Endothelial cell of umbilical vein (primary cell): ENCODE measurements at regions not wholly inside any gene's neighbourhood (a gene's known extent, or its start where the extent isn't known, plus 50 kb on each side); places are given as distances from the start of the nearest gene placed in this dataset.
"Not testable (repeated sequence)": the region's sequence is repeated elsewhere in the genome, so short reads cannot be mapped to it uniquely, and the experiment has no call there.

Experiments
- BruUV-seq: library from RNA; stranded (reverse); fragments of 400-500 nt; replicated peaks from 2 replicates; lab custom pipeline; 2021; lab: Mats Ljungman, UMichigan
- CTCF ChIA-PET: fragments of 300-600, 350-600 bp; sonication (Branson Sonifier 250); formaldehyde crosslinking; loops from one replicate; lab custom pipeline; 2021; ENCODE audit warnings: antibody characterized with exemption, inconsistent platforms; lab: Charles Lee
- POLR2A ChIA-PET: fragments of 300-600, 350-600 bp; sonication (Branson Sonifier 250); formaldehyde crosslinking; loops from one replicate; lab custom pipeline; 2021; ENCODE audit warnings: antibody characterized with exemption, inconsistent platforms; lab: Charles Lee
- DNase-seq: peaks from one replicate; pipeline ENCODE4 v3.0.0-alpha.2; 2011; ENCODE audit warnings: low read depth, low spot score
- FAIRE-seq: peaks from 2 replicates; lab custom pipeline; 2011; peaks lifted over from hg19 to GRCh38; lab: Jason Lieb, UNC
- H2AFZ ChIP-seq: 2 replicates; pipeline ENCODE4 v1.6.0; 2012; ENCODE audit warnings: low read depth, low read length, control low read depth, inconsistent platforms
- H3K27ac ChIP-seq: 2 replicates; pipeline ENCODE4 v1.5.1; 2011; ENCODE audit warnings: low read depth, mild to moderate bottlenecking, control low read depth, low read length, moderate library complexity; ENCODE audit not compliant: insufficient read depth
- H3K27me3 ChIP-seq, 2 experiments: 2 replicates each; pipeline versions ENCODE4 v1.6.0 to v1.6.1; 2011; ENCODE audit warnings: low read length in 2 of 2, mixed read lengths in 1 of 2; ENCODE audit not compliant: control insufficient read depth in 2 of 2, insufficient read depth in 2 of 2
- H3K36me3 ChIP-seq, 2 experiments: 2 replicates in 1 of 2; 3 replicates in 1 of 2; pipeline ENCODE4 v1.5.1; 2011; ENCODE audit warnings: low read length in 2 of 2, mild to moderate bottlenecking in 1 of 2, moderate library complexity in 1 of 2; ENCODE audit not compliant: control insufficient read depth in 2 of 2, insufficient read depth in 2 of 2; ENCODE audit errors: extremely low read depth in 1 of 2
- H3K4me1 ChIP-seq: 3 replicates; pipeline ENCODE4 v1.5.1; 2011; ENCODE audit warnings: mild to moderate bottlenecking, low read length; ENCODE audit not compliant: control insufficient read depth, insufficient read depth; ENCODE audit errors: extremely low read depth
- H3K4me2 ChIP-seq: 2 replicates; pipeline ENCODE4 v1.6.1; 2011; ENCODE audit warnings: low read length, control low read depth, mixed read lengths; ENCODE audit not compliant: insufficient read depth
- H3K4me3 ChIP-seq, 3 experiments: fragments of 200-600 bp in 1 of 3; sonication (generic), shearing (Covaris generic) in 1 of 3; replicated peaks in 1 of 3; 2 replicates each; pipeline ENCODE4 v1.5.1; 2011 to 2016; ENCODE audit warnings: control low read depth in 3 of 3, low read length in 3 of 3, mild to moderate bottlenecking in 2 of 3, inconsistent platforms in 1 of 3, low read depth in 1 of 3, moderate library complexity in 1 of 3; ENCODE audit not compliant: insufficient read depth in 1 of 3
- H3K79me2 ChIP-seq: 2 replicates; pipeline ENCODE4 v1.6.0; 2012; ENCODE audit warnings: low read length, inconsistent platforms; ENCODE audit not compliant: control insufficient read depth, insufficient read depth
- H3K9ac ChIP-seq: replicated peaks from 2 replicates; pipeline ENCODE3; 2011; ENCODE audit warnings: low read length, control low read depth; ENCODE audit not compliant: insufficient read depth; ENCODE audit errors: extremely low read depth
- H3K9me1 ChIP-seq: replicated peaks from 3 replicates; pipeline ENCODE4 v1.6.0; 2011; ENCODE audit warnings: mild to moderate bottlenecking, low read length; ENCODE audit not compliant: control insufficient read depth, insufficient read depth; ENCODE audit errors: extremely low read depth
- H3K9me3 ChIP-seq: replicated peaks from 2 replicates; pipeline ENCODE4 v1.5.1; 2012; ENCODE audit warnings: low read length, inconsistent platforms; ENCODE audit not compliant: control insufficient read depth, insufficient read depth
- H4K20me1 ChIP-seq: replicated peaks from 2 replicates; pipeline ENCODE3; 2011; ENCODE audit warnings: mild to moderate bottlenecking, low read length; ENCODE audit not compliant: control insufficient read depth, insufficient read depth; ENCODE audit errors: extremely low read depth
- CTCF ChIP-seq, 2 donors: IDR thresholded peaks; 1 replicate in 1 of 2; 2 replicates in 1 of 2; pipeline ENCODE4 v1.5.1; 2011; ENCODE audit warnings: low read length in 2 of 2, mild to moderate bottlenecking in 2 of 2, moderate library complexity in 2 of 2, control low read depth in 1 of 2, inconsistent platforms in 1 of 2, low read depth in 1 of 2; ENCODE audit not compliant: insufficient read depth in 1 of 2; ENCODE audit errors: extremely low read depth in 1 of 2
- EZH2 ChIP-seq: IDR thresholded peaks from 2 replicates; pipeline ENCODE4 v1.6.1; 2012; ENCODE audit warnings: borderline replicate concordance, low read depth, mild to moderate bottlenecking, moderate library complexity, low read length, inconsistent platforms; ENCODE audit not compliant: severe bottlenecking
- FOS ChIP-seq: IDR thresholded peaks from 2 replicates; pipeline ENCODE4 v1.6.1; 2011; ENCODE audit warnings: mild to moderate bottlenecking, low read length, moderate library complexity, borderline replicate concordance; ENCODE audit not compliant: insufficient read depth
- GATA2 ChIP-seq: IDR thresholded peaks from 2 replicates; pipeline ENCODE4 v1.7.0; 2011; ENCODE audit warnings: low read depth, mild to moderate bottlenecking, moderate library complexity, mixed read lengths, low read length; ENCODE audit not compliant: insufficient read length, insufficient read depth
- JUN ChIP-seq: IDR thresholded peaks from 2 replicates; pipeline ENCODE4 v1.6.1; 2011; ENCODE audit warnings: borderline replicate concordance, low read depth; ENCODE audit not compliant: insufficient read length, insufficient read depth
- MAX ChIP-seq: IDR thresholded peaks from 2 replicates; pipeline ENCODE4 v1.6.1; 2011; ENCODE audit not compliant: insufficient read depth, insufficient read length
- MYC ChIP-seq: IDR thresholded peaks from one replicate; pipeline ENCODE4 v1.6.1; 2011; ENCODE audit warnings: mild to moderate bottlenecking, low read depth, low read length
- POLR2A ChIP-seq: IDR thresholded peaks from 2 replicates; pipeline ENCODE4 v1.6.1; 2012; ENCODE audit warnings: low read depth, mild to moderate bottlenecking, control low read depth, low read length
- POLR2AphosphoS5 ChIP-seq: IDR thresholded peaks from 2 replicates; pipeline ENCODE4 v1.6.1; 2012; ENCODE audit warnings: low read depth, mild to moderate bottlenecking, control low read depth, low read length, moderate library complexity; ENCODE audit not compliant: insufficient read depth
- dilution Hi-C: fragments of 300-500 bp; cut with MboI; formaldehyde crosslinking; loops from one replicate; pipeline ENCODE4 v1.15.0; 2019; ENCODE audit warnings: low sequenced_read_pairs; ENCODE audit not compliant: extremely low pct_ligation_motif_present
- intact Hi-C: fragments of 100-400 bp; cut with micrococcal nuclease; formaldehyde crosslinking; loops from one replicate; pipeline ENCODE4 v1.10.0; 2022

GRCh38 chr10:81735167-81735566 is 139.8 kb upstream of the NRG3 start:
- H3K4me1 ChIP-seq, DNase-seq, dilution Hi-C loops, H3K79me2 ChIP-seq, H3K9ac ChIP-seq, FAIRE-seq, H3K36me3 ChIP-seq, CTCF ChIA-PET, H2AFZ ChIP-seq, intact Hi-C loops, H3K4me3 ChIP-seq, POLR2A ChIA-PET, H3K27ac ChIP-seq, BruUV-seq, H3K9me1 ChIP-seq, H3K4me2 ChIP-seq, H3K27me3 ChIP-seq, H3K9me3 ChIP-seq, H4K20me1 ChIP-seq: not testable (repeated sequence)

- POLR2A ChIA-PET: no interaction called here
- no peak for DNase-seq
- intact Hi-C loops: no loop called here
Measured at GRCh38 chr10:81759111-81759510, 115.9 kb upstream of the NRG3 start.

More at GRCh38 chr10:81759111-81759510, 115.9 kb upstream of the NRG3 start:
- no peaks in the 10 kb centered on the region for H3K4me1 ChIP-seq
- H3K79me2 ChIP-seq: no peaks in the 10 kb centered on the region
- H3K27me3 ChIP-seq: no peaks in the 10 kb centered on the region
- dilution Hi-C loops: no loop called here
- TF ChIP-seq POLR2AphosphoS5 (no peak), GATA2 (no peak), MAX (no peak), CTCF (IDR thresholded peaks at IDR 0.05; ENCODE audit: extremely low read depth in 1 of 2, insufficient read depth in 1 of 2, low read depth in 1 of 2, low read length in 2 of 2) (no peak), POLR2A (no peak), JUN (no peak), MYC (no peak), FOS (no peak), EZH2 (no peak)
- no peak overlapping the region for H3K4me2 ChIP-seq
- CTCF ChIA-PET: no interaction called here
- no TSS peak for BruUV-seq
- H3K4me3 ChIP-seq: no peak overlapping the region
- H3K9ac ChIP-seq: no peak overlapping the region
- H3K27ac ChIP-seq: no peak overlapping the region
- FAIRE-seq: no peak
- H2AFZ ChIP-seq: no peak overlapping the region
- H3K9me3 ChIP-seq: no peaks in the 10 kb centered on the region
- no peaks in the 10 kb centered on the region for H3K9me1 ChIP-seq
- no peaks in the 10 kb centered on the region for H3K36me3 ChIP-seq
- H4K20me1 ChIP-seq: no peaks in the 10 kb centered on the region
